ENCODE measurements at regions not wholly inside any gene's neighbourhood (a gene's known extent, or its start where the extent isn't known, plus 50 kb on each side); places are given as distances from the start of the nearest gene placed in this dataset.

- TF ChIP-seq POLR2AphosphoS5 (IDR thresholded peaks at IDR 0.05; ENCODE audit: low read depth, low read length) = no peak
- no peak for TF ChIP-seq CTCF (IDR thresholded peaks at IDR 0.05)
- TF ChIP-seq REST (IDR thresholded peaks at IDR 0.05; ENCODE audit: insufficient read depth in 1 of 2, low read depth in 2 of 2, low read length in 1 of 2) = no peak
- TF ChIP-seq SIN3A (IDR thresholded peaks at IDR 0.05; ENCODE audit: borderline replicate concordance, insufficient read depth, low read depth, low read length) = no peak
Measured at GRCh38 chr3:191802671-191803070, 341.7 kb downstream of the PYDC2 start.

Data from Panc1 (cell line).